ENCODE measurements at regions not wholly inside any gene's neighbourhood (a gene's known extent, or its start where the extent isn't known, plus 50 kb on each side); places are given as distances from the start of the nearest gene placed in this dataset.
"Not testable (repeated sequence)": the region's sequence is repeated elsewhere in the genome, so short reads cannot be mapped to it uniquely, and the experiment has no call there.

DNA sequence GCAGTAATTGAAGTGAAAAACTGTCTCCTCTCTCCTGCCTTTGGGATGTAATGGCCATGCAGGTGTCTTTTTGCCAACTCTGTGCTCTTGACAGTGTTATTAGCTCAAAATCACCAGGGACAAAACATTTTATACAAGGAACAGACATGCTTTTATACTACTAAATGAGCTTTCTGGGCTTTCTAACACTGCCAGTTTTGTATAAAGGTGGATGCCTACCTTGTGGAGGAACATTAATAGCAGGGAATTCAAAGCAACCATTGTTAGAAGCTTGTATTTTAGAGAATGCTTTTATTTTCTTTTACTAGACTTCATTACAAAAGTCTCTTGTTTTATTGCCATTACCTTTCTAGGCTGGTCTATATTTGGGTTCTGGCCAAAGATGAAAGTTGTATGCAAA, 54.7 kb upstream of the ARSJ start:
- no peak for DNase-seq

- DNase-seq = no peak
Observed at GRCh38 chr4:114036426-114036825, 57.0 kb upstream of the ARSJ start.

DNA sequence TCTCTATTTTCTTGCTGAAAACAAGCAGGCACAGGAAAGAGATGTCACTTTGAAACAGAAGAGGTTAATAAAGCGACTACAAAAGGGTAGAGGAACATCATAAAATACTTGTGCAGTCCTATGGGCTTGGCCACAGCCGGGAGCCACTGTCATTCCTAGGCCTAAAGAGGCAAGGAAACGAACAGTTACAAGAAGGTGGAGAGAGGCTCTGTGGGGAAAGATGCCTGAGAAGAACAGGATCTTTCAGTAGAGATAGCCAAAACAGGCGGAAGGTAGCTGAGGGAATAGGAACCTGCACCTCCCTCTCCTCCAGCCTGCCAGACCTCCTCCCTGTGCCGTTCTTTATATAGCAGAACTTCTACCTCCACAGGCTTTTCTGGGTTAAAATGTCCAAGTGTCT, 57.4 kb upstream of the ARSJ start:
- no peak for DNase-seq

DNA sequence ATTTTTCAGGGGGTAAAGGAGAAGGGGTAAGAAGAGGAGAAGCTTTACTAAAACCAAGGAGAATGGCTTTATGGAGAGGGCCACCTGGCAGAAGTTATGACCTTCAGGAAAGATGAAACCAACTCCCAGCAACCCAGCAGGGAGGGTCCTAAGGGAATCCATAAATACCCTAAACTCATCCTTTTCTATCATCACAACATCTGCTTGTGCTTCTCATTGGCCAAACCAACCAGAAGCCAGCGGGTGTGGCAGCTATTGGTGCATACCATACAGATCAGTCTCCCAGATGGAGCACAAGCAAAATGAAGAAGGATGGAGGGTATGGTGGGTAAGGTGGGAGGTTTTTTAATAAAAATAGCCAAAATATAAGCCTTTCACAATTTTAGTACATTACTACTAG, 58.5 kb upstream of the ARSJ start:
- no peak for DNase-seq

DNA sequence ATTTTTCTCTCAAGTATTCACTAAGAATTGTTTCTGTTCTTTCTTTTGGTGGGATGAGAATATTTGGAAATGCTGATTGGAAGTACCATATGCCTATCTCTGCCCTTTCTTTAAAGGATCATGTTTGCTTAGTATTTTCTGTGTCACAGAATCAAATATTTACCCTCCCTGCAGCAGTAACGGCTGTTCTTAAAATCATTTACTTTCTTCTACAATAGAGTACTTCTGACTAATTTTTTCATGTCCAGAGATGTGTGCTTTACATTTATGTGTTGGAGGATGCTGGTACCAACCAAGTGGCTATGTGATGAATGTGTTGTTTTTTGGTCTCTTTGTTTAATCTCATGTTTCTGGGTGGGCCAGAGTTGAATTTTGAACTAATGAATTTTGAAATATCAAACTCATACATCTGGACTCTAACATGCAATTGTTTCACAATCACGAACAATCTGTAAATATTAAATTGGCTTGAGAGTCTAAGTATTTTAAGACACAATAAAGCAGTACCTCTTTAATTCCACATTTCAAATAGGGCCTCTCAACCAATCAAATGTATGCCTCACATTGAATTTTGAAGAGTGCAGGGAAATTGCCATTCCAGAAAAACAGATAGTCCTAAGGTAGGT, 59.4 kb upstream of the ARSJ start:
- no peak for DNase-seq

DNA sequence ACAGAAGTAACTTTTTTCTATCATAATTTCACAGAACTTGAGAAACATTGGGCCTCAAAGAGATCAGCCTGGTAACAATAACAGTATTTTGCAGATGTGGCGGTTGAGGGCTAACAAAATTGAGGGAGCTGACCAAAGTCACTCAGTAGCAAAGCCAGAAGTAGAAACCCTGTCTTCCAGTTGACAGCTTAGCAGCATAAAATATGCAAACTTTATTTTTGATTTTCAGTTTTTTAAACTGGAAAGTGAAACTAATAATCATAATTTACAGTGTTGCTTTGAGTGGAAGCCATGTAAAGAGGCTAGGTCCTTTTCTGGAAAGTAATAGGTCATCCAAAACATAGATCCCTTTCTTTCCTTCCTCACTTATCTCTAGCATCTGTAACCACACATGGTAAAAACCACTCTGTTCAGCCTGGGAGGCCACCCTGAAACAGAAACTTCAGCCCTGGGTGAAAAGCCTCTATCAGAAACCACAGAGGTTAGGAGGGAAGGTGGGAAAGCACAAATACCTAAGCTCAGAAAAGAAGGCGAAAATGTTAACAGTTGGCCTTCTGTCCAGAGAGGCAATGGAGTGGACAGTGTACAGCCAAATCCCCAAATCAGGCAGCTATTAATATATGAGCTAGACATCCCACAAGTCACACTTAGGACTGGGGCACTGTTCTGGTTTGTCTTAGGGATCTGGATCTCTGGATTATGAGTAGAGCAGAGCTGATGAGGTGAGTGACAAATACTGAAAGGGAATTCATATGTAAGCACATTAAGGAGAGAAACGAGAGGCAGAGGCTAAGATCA, 61.1 kb upstream of the ARSJ start:
- DNase-seq = no peak

DNA sequence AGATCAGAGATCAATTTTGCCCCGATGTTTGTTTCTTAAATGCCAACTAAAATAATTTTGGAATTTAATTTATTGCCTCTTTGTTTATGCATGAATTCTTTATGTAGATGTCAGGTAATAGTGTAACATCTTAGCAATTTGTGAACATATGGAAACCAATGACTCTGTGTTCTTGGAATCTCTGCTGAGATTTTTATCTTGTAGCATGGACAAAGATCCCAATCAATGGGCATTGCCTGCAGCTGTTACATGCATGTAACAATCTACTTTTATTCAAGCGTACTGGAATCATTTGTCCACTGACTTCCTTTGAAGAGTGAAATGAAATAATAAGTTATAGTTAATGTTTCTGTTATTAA, 61.6 kb upstream of the ARSJ start:
- no peak for DNase-seq

GRCh38 chr4:114043116-114043515, 63.7 kb upstream of the ARSJ start:
- no peak for DNase-seq

- DNase-seq = not testable (repeated sequence)
Observed at GRCh38 chr4:114044351-114044750, 64.9 kb upstream of the ARSJ start.

DNA sequence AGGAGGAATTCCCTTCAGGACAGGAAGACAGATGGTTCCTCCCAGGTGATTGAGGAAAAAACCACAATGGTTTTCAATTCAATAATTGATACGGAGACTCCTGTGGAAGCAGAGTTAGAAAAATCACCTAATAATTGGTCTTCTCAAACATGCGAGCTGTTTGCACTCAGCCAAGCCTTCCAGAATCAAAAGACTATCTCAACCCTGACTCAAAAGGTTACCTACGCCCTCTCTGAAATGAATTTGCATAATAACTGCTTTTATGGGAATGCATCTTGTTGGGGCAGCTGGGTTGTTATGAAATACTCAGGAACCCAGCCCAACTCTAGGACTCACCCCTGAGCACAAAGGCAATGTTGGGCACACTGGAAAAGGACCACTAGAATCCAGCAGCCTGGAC, 66.9 kb upstream of the ARSJ start:
- no peak for DNase-seq

- DNase-seq = peak; percentile 56
Observed at GRCh38 chr4:114048154-114048553, 68.7 kb upstream of the ARSJ start.

DNA sequence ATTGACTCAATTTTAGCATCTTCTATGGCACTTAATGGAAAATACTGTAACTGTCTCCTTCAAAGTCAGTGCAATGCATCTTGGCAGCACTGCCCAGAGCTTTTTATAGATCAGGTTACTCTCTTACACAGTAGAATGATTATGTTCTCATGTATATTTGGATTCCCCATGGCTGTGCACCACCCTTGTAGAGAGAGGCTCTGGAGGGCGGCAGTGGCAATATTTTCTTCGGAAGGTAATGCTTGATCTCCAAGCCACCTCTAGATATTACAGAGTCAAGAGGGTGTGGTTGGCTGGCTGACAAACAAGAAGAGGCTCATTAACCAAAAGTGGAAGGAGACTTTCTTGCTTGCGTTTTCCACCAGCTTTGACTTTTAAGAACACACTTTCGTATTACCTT, 72.8 kb upstream of the ARSJ start:
- DNase-seq = no peak

- no peak for DNase-seq
Observed at GRCh38 chr4:114056599-114056998, 77.2 kb upstream of the ARSJ start.

GRCh38 chr4:114057746-114058145, 78.3 kb upstream of the ARSJ start:
- no peak for DNase-seq

DNA sequence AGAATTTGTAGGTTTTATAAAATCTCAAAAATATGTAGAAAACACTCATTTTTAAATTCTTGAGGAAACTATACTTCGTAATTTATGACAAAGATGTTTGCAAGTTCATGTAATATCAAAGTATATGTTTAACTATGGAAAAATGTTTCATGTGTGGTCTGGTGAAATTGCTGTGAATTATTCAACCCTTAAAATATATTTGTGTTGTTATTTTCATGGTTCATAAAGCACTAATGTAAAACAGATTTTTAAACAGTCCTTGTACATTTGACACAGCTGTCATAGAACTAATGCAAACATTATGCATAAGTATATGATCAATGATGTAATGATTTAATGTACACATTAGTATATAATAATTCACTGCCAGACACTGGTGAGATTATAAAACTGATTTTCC, 83.1 kb upstream of the ARSJ start:
- DNase-seq = no peak

GRCh38 chr4:114072781-114073180, 93.3 kb upstream of the ARSJ start:
- no peak for DNase-seq

DNA sequence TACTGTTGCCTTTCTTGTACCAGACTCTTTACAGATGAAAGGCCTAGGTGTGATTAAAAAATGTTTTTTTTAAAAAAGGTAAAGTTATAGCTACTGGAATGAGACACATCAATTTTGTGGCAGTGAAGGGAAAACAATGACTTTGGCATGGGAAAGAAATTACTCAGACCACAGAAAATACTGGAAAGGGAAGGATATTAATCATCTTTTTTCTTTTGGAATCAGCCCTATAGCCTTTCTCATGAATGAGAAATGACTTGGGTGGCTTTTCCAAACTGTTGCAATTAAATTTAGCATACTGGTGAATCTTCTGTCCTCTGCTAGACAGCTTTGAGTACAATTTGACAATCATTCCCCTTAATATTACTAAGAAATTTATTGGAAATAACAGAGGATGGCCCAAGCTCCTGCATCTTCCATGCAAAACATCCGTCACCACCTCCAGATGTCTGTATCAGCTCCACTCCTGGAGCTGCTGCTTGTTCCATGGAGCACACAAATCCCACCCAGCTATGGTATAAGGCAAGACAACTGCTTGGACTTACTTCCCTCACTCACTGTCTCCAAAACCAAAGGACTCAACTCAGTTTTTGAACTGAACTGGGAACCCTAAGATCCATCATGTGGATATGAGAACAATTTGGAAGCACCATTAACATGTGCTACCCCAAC, 97.6 kb upstream of the ARSJ start:
- no peak for DNase-seq

- peak; percentile 32 for DNase-seq
Observed at GRCh38 chr4:114077610-114078009, 98.2 kb upstream of the ARSJ start.

- DNase-seq = no peak
Observed at GRCh38 chr4:114078636-114079035, 99.2 kb upstream of the ARSJ start.

DNA sequence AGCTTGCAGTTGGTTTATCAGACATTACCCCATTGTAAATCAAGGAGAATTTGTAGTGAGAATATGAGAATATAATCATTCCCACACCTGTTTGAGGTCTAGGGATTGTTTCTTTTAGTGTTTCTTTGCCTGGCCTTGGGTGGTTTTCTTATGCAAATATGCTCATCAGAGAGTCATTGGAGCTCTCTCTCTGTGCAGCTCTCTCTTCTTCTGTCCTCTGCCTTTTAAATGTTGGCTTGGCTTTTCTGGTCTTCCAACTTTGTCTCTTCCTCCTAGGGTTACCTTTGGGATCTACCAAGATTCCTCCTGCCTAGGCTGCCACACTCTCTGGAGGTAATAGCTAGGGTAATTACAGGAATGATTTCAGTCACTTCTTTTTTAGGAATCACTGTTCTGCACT, 102.3 kb upstream of the ARSJ start:
- DNase-seq = no peak

DNA sequence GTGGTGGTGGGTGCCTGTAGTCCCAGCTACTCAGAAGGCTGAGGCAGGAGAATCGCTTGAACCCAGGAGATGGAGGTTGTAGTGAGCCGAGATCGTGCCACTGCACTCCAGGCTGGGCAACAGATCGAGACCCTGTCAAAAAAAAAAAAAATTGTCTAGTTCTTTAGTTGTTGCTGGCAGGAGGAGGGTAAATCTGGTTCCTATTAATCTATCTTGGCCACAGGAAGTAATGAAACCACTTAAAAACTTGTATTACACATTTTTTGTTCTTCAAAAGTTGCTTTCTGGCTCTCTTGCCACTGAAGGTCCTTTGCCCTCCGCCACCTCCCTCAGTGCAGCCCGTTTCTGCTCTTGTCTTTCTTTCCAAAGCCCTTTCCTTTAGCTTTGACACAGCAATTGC, 102.9 kb upstream of the ARSJ start:
- DNase-seq = no peak

- no peak for DNase-seq
Observed at GRCh38 chr4:114085611-114086345, 106.3 kb upstream of the ARSJ start.

DNA sequence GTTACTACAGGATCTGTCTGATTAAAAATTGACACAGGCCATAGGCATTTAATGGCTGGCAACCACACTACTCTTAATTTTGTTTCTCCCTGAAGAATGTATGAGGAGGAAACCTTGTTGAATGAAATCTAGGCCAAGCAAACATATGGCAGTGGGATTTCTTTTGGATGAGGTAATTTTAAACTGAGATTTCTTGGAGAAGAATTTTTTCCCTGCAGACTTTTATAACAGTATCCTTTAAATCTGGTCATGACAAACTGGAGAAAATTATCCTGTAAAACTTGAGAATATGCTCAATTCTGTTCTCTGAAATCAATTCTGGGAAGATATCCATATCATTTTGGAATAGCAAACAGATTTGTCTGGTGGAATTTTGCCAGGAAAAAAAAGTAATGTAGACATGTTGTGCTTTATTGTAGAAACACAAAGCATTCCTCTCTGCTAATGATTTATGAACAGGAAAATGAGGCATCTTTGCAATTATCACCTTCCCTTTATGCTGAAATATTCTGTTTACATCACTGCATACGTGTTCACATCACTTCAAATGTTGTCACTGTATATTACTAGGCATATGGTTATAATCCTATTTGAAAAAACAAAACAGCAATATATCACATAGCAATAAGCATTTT, 108.3 kb upstream of the ARSJ start:
- DNase-seq = no peak

Measured in T1000 (cell line).